NOMO-1 (cell line): ENCODE measurements at regions not wholly inside any gene's neighbourhood (a gene's known extent, or its start where the extent isn't known, plus 50 kb on each side); places are given as distances from the start of the nearest gene placed in this dataset.

Experiments
- DNase-seq, 2 experiments: peaks; one replicate each; lab custom pipeline; 2025; ENCODE audit not compliant: unreplicated experiment in 2 of 2; lab: John Stamatoyannopoulos, UW

GRCh38 chr18:68532328-68532885 is 182.5 kb downstream of the TMX3 start:
- DNase-seq, result no peak

GRCh38 chr18:68525091-68525490 is 189.8 kb downstream of the TMX3 start:
- no peak for DNase-seq

- no peak for DNase-seq
These were observed 194.4 kb downstream of the TMX3 start for GRCh38 chr18:68520406-68521075.

GRCh38 chr18:68519336-68519735 is 195.6 kb downstream of the TMX3 start:
- DNase-seq, result no peak

- no peak for DNase-seq
These were observed 205.0 kb downstream of the TMX3 start for GRCh38 chr18:68509902-68510301.

- no peak for DNase-seq
These were observed 207.1 kb downstream of the TMX3 start for GRCh38 chr18:68507781-68508180.

- no peak for DNase-seq
These were observed 209.7 kb downstream of the TMX3 start for GRCh38 chr18:68505178-68505574.

GRCh38 chr18:68504441-68505177 is 210.3 kb downstream of the TMX3 start:
- no peak for DNase-seq

GRCh38 chr18:68500556-68500955 is 214.4 kb downstream of the TMX3 start:
- no peak for DNase-seq

GRCh38 chr18:68499141-68499540 is 215.8 kb downstream of the TMX3 start:
- no peak for DNase-seq

- no peak for DNase-seq
These were observed 216.3 kb downstream of the TMX3 start for GRCh38 chr18:68498636-68499035.

- no peak for DNase-seq
These were observed 216.7 kb downstream of the TMX3 start for GRCh38 chr18:68498185-68498584.

GRCh38 chr18:68494802-68495581 is 219.9 kb downstream of the TMX3 start:
- no peak for DNase-seq

GRCh38 chr18:68489013-68489792 is 225.7 kb downstream of the TMX3 start:
- DNase-seq, result no peak

- no peak for DNase-seq
These were observed 230.7 kb downstream of the TMX3 start for GRCh38 chr18:68484241-68484640.

- DNase-seq, result no peak
These were observed 232.1 kb downstream of the TMX3 start for GRCh38 chr18:68482815-68483214.

GRCh38 chr18:68480196-68480595 is 234.7 kb downstream of the TMX3 start:
- DNase-seq, result no peak

GRCh38 chr18:68478246-68478645 is 236.7 kb downstream of the TMX3 start:
- DNase-seq, result no peak

GRCh38 chr18:68475883-68476282 is 239.0 kb downstream of the TMX3 start:
- no peak for DNase-seq

- DNase-seq, result no peak
These were observed 242.1 kb downstream of the TMX3 start for GRCh38 chr18:68472701-68473295.
